Mesodermal cell (in vitro differentiated cells): ENCODE measurements at regions not wholly inside any gene's neighbourhood (a gene's known extent, or its start where the extent isn't known, plus 50 kb on each side); places are given as distances from the start of the nearest gene placed in this dataset.

Experiments used
- H3K27ac ChIP-seq: 2 replicates; pipeline ENCODE4 v1.7.0; 2013; ENCODE audit warnings: mild to moderate bottlenecking, low read depth, low read length, moderate library complexity; ENCODE audit not compliant: severe bottlenecking
- H3K36me3 ChIP-seq: 2 replicates; pipeline ENCODE4 v1.7.1; 2013; ENCODE audit warnings: mild to moderate bottlenecking, low read length, moderate library complexity; ENCODE audit not compliant: control insufficient read depth, insufficient read depth
- H3K4me1 ChIP-seq: one replicate; pipeline ENCODE4 v1.7.1; 2013; ENCODE audit warnings: mild to moderate bottlenecking, low read length; ENCODE audit not compliant: insufficient read depth, control insufficient read depth, poor library complexity, severe bottlenecking
- H3K4me3 ChIP-seq: 2 replicates; pipeline ENCODE4 v1.7.0; 2013; ENCODE audit warnings: low read length, control low read depth, mild to moderate bottlenecking; ENCODE audit not compliant: insufficient read depth, poor library complexity, severe bottlenecking; ENCODE audit errors: extremely low read depth
- H3K9me3 ChIP-seq: 2 replicates; pipeline ENCODE4 v1.7.1; 2013; ENCODE audit warnings: mild to moderate bottlenecking, low read length, moderate library complexity; ENCODE audit not compliant: control insufficient read depth
- WGBS, 2 experiments: methylation state at CpG; one replicate each; pipeline ENCODE4 v1.1.5; 2013; ENCODE audit warnings: missing lambda C conversion rate in 2 of 2; ENCODE audit not compliant: insufficient coverage in 2 of 2; 5-methylcytosine and 5-hydroxymethylcytosine counted together

DNA sequence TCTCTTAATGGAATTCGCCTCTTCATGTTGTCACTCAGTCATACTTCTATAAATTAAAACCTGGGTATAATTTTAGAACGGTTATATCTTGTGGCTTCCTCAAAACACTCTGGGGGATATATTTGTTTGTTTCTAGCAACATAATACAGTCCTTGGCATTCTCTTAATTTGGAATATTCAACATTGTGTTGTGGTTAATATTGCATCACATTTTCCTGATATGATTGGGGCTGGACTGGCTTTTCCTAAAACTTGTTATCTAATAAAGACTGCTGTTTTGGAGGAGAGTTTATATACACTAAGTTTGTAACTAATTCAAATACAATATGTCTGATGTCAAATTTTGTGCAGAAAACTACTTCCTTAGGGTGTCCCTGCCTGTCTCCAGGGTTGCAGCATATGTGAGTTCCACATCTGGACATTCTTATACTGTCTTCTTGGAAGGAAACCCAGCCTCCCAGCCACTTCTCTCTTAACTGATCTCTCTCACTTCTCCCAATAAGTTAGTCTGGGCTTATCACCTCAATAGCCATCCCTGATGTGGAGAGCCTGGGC is 892.6 kb downstream of the MRPL39 start:
- no CpG with 5 or more reads among the region's 2 CpGs for WGBS, 2 experiments
- H3K4me1 ChIP-seq = no peaks in the 10 kb centered on the region
- H3K9me3 ChIP-seq = no peaks in the 10 kb centered on the region
- no peak overlapping the region for H3K4me3 ChIP-seq
- H3K27ac ChIP-seq = no peak overlapping the region
- H3K36me3 ChIP-seq = no peaks in the 10 kb centered on the region

DNA sequence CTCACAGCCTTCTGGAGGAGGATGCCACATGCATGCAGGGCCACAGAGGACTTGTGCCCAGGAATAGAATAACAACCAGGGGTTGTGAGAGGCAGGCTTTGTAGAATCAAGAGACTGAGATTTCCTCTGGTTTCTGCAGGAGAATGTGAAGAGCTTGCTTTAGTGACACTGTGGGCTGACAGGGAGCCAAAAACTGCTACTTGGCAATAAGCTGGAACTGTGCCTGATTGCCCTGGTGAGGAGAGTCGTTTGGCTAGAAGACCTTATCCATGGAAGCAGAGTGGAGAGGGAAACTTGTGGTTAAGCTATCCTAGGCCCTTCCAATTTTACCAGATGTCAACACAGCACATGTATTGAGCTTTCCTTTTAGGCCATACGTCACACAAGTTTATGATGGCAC is 902.1 kb downstream of the MRPL39 start:
- no peaks in the 10 kb centered on the region for H3K4me1 ChIP-seq
- WGBS, 2 experiments = 86 to 88% methylated on average over 1 of the region's 2 CpGs
- H3K27ac ChIP-seq = no peak overlapping the region
- H3K36me3 ChIP-seq = no peaks in the 10 kb centered on the region
- no peak overlapping the region for H3K4me3 ChIP-seq
- no peaks in the 10 kb centered on the region for H3K9me3 ChIP-seq

DNA sequence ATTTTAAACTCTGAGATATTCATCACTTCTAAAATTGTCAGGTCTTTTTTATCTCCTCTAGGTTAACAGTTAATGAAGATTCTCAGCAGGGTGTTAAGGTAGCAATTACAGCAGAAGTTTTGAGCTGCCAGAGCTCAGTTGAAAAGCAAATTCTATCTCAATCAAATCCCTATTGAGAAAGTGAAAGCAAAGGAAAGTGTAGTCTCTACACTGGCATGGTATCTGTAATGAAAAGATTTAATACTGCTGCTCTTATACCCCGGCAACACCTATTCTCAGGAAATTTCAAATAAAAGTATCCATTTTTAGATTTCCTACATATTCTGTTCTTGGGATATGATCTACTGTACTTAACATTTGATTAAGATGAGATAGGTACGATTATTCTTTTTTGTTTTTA is 913.5 kb downstream of the MRPL39 start:
- Histone ChIP-seq H3K4me1 (no peaks in the 10 kb centered on the region), H3K4me3 (no peak overlapping the region), H3K36me3 (no peaks in the 10 kb centered on the region), H3K27ac (no peak overlapping the region), H3K9me3 (no peaks in the 10 kb centered on the region)
- no CpG with 5 or more reads among the region's 2 CpGs for WGBS, 2 experiments

DNA sequence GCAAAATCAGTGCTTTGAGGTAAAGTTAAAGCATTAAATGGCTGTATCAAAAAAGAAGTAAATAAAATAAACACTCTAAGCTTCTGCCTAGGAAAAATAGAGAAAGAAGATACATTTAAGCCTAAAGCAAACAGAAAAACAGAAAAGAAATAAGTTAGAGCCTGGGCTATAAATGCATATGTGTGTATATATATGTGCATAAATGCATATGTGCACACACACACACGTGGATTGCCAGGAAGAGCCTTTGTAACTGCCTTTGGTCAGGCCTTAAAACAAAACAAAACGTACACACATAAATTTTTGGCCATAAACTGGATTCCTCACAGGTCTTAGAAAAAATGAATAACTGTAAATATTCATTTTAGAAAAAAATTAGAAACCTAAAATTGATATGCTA is 925.8 kb downstream of the MRPL39 start:
- no peak overlapping the region for H3K27ac ChIP-seq
- WGBS, 2 experiments = no CpG with 5 or more reads among the region's 2 CpGs

DNA sequence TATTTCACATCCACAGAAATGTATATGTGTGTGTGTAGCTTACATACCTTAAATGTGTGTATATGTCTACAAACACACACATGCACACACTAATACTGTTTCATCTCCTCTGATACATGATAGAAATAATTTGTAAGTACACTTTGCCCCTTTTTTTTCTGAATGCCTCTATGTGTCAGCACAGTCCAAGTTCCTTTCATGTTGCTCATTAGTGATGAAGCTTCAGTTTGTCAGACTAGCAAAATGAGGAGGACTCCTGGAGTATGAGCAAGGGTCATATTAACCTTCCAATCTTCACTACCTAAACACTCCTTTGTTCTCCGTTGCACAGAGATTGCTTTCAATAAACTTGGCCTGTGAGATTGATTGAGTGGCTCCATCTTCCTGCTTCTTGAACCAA is 935.4 kb downstream of the MRPL39 start:
- H3K36me3 ChIP-seq = no peaks in the 10 kb centered on the region
- no peak overlapping the region for H3K4me3 ChIP-seq
- H3K9me3 ChIP-seq = no peaks in the 10 kb centered on the region
- H3K4me1 ChIP-seq = no peaks in the 10 kb centered on the region
- H3K27ac ChIP-seq = no peak overlapping the region
- WGBS, 2 experiments = 60 to 100% methylated on average over 1 of the region's 1 CpG

More for the DNA sequence above, 925.8 kb downstream of the MRPL39 start:
- Histone ChIP-seq H3K9me3 (no peaks in the 10 kb centered on the region), H3K36me3 (no peaks in the 10 kb centered on the region), H3K4me3 (no peak overlapping the region), H3K4me1 (no peaks in the 10 kb centered on the region)

DNA sequence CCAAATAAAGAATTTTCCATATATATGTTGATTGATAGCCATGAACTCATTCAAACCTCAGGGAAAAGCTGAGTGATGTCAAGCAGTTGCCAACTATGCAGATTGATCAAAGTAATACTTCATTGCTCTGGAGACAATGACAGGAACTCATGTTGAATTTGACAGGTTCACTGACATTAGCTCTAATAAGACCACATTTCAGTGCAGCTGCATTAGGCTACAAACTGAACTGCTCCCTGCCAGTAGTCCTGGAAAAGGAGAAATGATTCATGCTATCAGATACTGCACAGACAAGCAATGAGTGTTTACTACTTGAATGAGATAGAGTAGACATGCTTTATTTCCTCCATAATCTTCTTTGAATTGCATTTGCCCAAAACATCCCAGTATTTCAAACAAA is 948.4 kb downstream of the MRPL39 start:
- H3K4me3 ChIP-seq = no peak overlapping the region
- H3K27ac ChIP-seq = no peak overlapping the region
- H3K4me1 ChIP-seq = no peaks in the 10 kb centered on the region
- no peaks in the 10 kb centered on the region for H3K36me3 ChIP-seq
- no peaks in the 10 kb centered on the region for H3K9me3 ChIP-seq

DNA sequence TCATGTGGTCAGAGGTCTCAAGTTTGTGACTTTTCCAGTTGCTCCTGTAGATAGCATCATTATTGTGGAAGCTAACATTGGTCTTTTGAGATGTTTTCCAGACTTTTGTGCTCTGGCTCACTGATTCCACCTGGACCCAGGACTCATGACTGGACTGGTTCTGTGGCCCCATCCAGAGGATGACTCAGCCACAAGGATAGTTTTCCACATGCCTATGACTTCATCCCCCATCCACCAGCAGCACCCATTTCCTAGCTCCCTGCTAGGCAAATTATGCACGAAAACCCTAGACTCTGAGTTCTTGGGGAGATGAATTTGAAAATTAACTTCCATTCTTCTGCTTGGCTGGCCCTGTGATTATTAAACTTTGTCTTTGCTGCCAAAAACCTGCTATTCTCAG is 949.3 kb downstream of the MRPL39 start:
- H3K27ac ChIP-seq = no peak overlapping the region
- H3K9me3 ChIP-seq = no peaks in the 10 kb centered on the region
- H3K4me3 ChIP-seq = no peak overlapping the region
- no peaks in the 10 kb centered on the region for H3K4me1 ChIP-seq
- no peaks in the 10 kb centered on the region for H3K36me3 ChIP-seq
- 83% methylated on average over 1 of the region's 1 CpG; no CpG with 5 or more reads in 1 of the 2 experiments for WGBS, 2 experiments

DNA sequence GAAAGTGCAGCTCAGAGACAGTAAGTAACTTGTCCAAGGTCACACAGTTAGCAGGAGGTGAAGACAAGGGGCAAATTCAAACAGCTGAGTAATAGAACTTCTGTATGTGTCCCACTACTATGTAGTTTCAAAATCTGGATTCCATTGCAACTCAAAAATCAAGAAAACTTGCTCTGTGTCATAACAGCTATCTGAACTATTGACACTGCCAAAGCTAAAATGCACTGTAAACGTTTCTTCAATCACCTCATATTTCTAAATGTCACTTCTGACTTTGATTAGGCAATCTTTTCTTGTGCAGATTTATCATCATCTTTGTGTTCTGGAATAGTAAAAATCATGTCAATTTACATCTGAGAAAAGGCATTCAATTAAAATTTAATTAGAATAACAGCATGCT is 957.6 kb downstream of the MRPL39 start:
- H3K36me3 ChIP-seq = no peaks in the 10 kb centered on the region
- H3K9me3 ChIP-seq = no peaks in the 10 kb centered on the region
- 50% methylated on average over 1 of the region's 1 CpG; no CpG with 5 or more reads in 1 of the 2 experiments for WGBS, 2 experiments
- H3K4me3 ChIP-seq = no peak overlapping the region
- no peaks in the 10 kb centered on the region for H3K4me1 ChIP-seq
- H3K27ac ChIP-seq = no peak overlapping the region

DNA sequence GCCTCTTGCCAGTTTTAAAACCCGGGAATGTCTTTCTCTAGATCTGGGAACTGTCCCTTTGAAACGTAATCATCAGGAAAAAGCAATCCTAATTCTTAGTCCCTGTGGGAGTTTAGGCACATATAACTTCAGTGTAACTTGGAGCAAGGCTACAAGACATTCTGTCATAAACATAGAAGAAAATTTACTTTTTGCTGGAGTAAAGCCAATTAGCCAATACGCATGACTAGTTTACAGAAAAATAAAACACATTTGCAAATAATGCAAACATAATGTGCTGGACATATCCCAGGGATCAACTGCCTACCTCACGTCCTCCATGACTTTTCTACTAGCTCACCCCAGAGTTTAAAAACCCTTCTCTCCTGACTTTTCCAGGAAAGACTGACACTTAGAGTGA is 970.6 kb downstream of the MRPL39 start:
- Histone ChIP-seq H3K4me1 (no peaks in the 10 kb centered on the region), H3K27ac (no peak overlapping the region), H3K36me3 (no peaks in the 10 kb centered on the region), H3K4me3 (no peak overlapping the region), H3K9me3 (no peaks in the 10 kb centered on the region)
- WGBS, 2 experiments = 80% methylated on average over 1 of the region's 4 CpGs; no CpG with 5 or more reads in 1 of the 2 experiments

DNA sequence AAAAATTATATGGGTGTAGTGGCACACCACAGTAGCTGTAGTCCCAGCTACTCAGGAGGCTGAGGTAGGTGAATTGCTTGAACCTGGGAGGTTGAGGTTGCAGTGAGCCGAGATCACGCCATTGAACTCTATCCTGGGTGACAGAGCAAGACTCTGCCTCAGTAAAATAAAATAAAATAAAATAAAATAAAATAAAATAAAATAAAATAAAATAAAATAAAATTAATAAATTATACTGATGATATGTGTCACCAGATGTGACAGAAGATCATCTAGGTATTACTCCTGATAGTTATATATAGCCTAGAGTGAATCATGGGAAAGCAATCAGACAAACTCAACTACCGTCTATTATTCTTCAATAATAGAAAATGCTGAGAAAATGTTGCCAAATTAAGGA is 972.5 kb downstream of the MRPL39 start:
- H3K9me3 ChIP-seq = no peaks in the 10 kb centered on the region
- no CpG with 5 or more reads among the region's 3 CpGs for WGBS, 2 experiments
- no peaks in the 10 kb centered on the region for H3K4me1 ChIP-seq
- no peaks in the 10 kb centered on the region for H3K36me3 ChIP-seq
- H3K4me3 ChIP-seq = no peak overlapping the region
- no peak overlapping the region for H3K27ac ChIP-seq

DNA sequence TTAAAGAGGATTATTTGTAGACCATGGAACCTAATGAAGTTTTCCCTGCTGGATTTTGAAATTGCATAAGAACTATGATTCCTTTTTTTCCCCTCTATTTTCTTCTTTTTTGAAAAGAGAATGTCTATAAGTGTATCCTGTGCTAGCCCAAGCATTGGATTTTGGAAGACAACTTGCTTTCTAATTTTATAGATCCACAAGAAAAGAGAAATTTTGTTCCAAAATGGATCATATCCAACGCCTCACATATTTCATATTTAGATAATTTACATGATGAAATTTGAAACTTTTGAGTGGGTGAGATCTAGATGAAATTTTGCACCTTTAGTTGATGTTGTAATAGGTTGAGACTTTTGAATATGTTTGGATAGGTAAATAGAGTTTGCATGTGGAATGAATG is 978.7 kb downstream of the MRPL39 start:
- no peaks in the 10 kb centered on the region for H3K4me1 ChIP-seq
- H3K27ac ChIP-seq = no peak overlapping the region
- no peaks in the 10 kb centered on the region for H3K36me3 ChIP-seq
- H3K4me3 ChIP-seq = no peak overlapping the region
- no peaks in the 10 kb centered on the region for H3K9me3 ChIP-seq
- WGBS, 2 experiments = no CpG with 5 or more reads among the region's 1 CpG
